DND-41 (cell line): ENCODE measurements at regions not wholly inside any gene's neighbourhood (a gene's known extent, or its start where the extent isn't known, plus 50 kb on each side); places are given as distances from the start of the nearest gene placed in this dataset.

Source experiments
- ATAC-seq: fragments of 200-7000 bp; cut with Tn5 transposase; 3 replicates; pipeline ENCODE4 v1.9.1; 2021; ENCODE audit warnings: low read depth; ENCODE audit not compliant: insufficient read depth
- DNase-seq: peaks from one replicate; pipeline ENCODE4 v3.0.0-alpha.2; 2020
- H2AFZ ChIP-seq: 2 replicates; pipeline ENCODE4 v1.6.0; 2012; ENCODE audit warnings: low read depth, low read length
- H3K27ac ChIP-seq: 2 replicates; pipeline ENCODE4 v1.5.1; 2012; ENCODE audit warnings: low read length, inconsistent platforms
- H3K27me3 ChIP-seq: fragments of 200-600 bp; sonication (generic); 2 replicates; pipeline ENCODE4 v1.6.0; 2012; ENCODE audit warnings: low read length, mild to moderate bottlenecking, inconsistent platforms; ENCODE audit not compliant: insufficient read depth, poor library complexity
- H3K36me3 ChIP-seq: 2 replicates; pipeline ENCODE4 v1.5.1; 2012; ENCODE audit warnings: low read length, inconsistent platforms; ENCODE audit not compliant: insufficient read depth
- H3K4me1 ChIP-seq: 2 replicates; pipeline ENCODE4 v1.5.1; 2012; ENCODE audit warnings: mild to moderate bottlenecking, low read length; ENCODE audit not compliant: insufficient read depth
- H3K4me2 ChIP-seq: 2 replicates; pipeline ENCODE4 v1.6.0; 2012; ENCODE audit warnings: mild to moderate bottlenecking, moderate library complexity, low read length, inconsistent platforms; ENCODE audit not compliant: insufficient read depth
- H3K4me3 ChIP-seq, 2 experiments: fragments of 200-600 bp in 1 of 2; shearing (Covaris generic) in 1 of 2; 2 replicates each; pipeline ENCODE4 v1.5.1; 2012 to 2016; ENCODE audit warnings: inconsistent platforms in 2 of 2, low read length in 2 of 2, mild to moderate bottlenecking in 2 of 2, low read depth in 1 of 2, moderate library complexity in 1 of 2
- H3K79me2 ChIP-seq: 2 replicates; pipeline ENCODE4 v1.6.0; 2012; ENCODE audit warnings: low read length, inconsistent platforms; ENCODE audit not compliant: insufficient read depth
- H3K9ac ChIP-seq: 2 replicates; pipeline ENCODE4 v1.6.0; 2012; ENCODE audit warnings: low read depth, mild to moderate bottlenecking, inconsistent platforms, low read length, moderate library complexity
- H3K9me3 ChIP-seq: 2 replicates; pipeline ENCODE4 v1.5.1; 2012; ENCODE audit warnings: low read length, moderate library complexity, mild to moderate bottlenecking, inconsistent platforms; ENCODE audit not compliant: insufficient read depth, severe bottlenecking
- H4K20me1 ChIP-seq: 2 replicates; pipeline ENCODE4 v1.6.0; 2012; ENCODE audit warnings: low read length; ENCODE audit not compliant: insufficient read depth
- CTCF ChIP-seq: IDR thresholded peaks from 2 replicates; pipeline ENCODE4 v1.5.1; 2012; ENCODE audit warnings: borderline replicate concordance, low read length, moderate library complexity, mild to moderate bottlenecking; ENCODE audit not compliant: poor library complexity, severe bottlenecking; ENCODE audit errors: extremely low read depth
- EZH2 ChIP-seq: IDR thresholded peaks from 3 replicates; pipeline ENCODE4 v1.6.1; 2012; ENCODE audit warnings: borderline replicate concordance, low read depth, mild to moderate bottlenecking, moderate library complexity, low read length, inconsistent platforms; ENCODE audit not compliant: severe bottlenecking

GRCh38 chr13:40494946-40495620 lies 171.4 kb downstream of the FOXO1 start:
- peaks cover 17% of the 10 kb centered on the region for H3K27me3 ChIP-seq
- DNase-seq (no peak), ATAC-seq (no peak)
- no peak overlapping the region for H3K4me3 ChIP-seq
- H3K4me2 ChIP-seq, result no peak overlapping the region
- no peak for TF ChIP-seq CTCF
- TF ChIP-seq EZH2, result no peak
- no peaks in the 10 kb centered on the region for H3K4me1 ChIP-seq
- no peaks in the 10 kb centered on the region for H3K9me3 ChIP-seq
- H4K20me1 ChIP-seq, result no peaks in the 10 kb centered on the region; the same call in 1 of the 2 replicates
- H2AFZ ChIP-seq, result no peak overlapping the region
- no peaks in the 10 kb centered on the region for H3K36me3 ChIP-seq
- H3K9ac ChIP-seq, result no peak overlapping the region
- H3K79me2 ChIP-seq, result no peaks in the 10 kb centered on the region
- H3K27ac ChIP-seq, result no peak overlapping the region

GRCh38 chr13:40495621-40496001 lies 170.8 kb downstream of the FOXO1 start:
- Histone ChIP-seq H3K4me2 (no peak overlapping the region), H3K27ac (no peak overlapping the region), H3K9ac (no peak overlapping the region), H3K4me1 (no peaks in the 10 kb centered on the region), H3K36me3 (no peaks in the 10 kb centered on the region), H4K20me1 (no peaks in the 10 kb centered on the region; the same call in 1 of the 2 replicates), H3K4me3 (no peak overlapping the region), H3K9me3 (no peaks in the 10 kb centered on the region), H3K79me2 (no peaks in the 10 kb centered on the region), H2AFZ (no peak overlapping the region), H3K27me3 (peaks cover 17% of the 10 kb centered on the region)
- no peak for ATAC-seq
- no peak for DNase-seq
- TF ChIP-seq EZH2, result no peak
- TF ChIP-seq CTCF, result no peak

- Histone ChIP-seq H4K20me1 (no peaks in the 10 kb centered on the region; the same call in 1 of the 2 replicates), H3K4me1 (no peaks in the 10 kb centered on the region), H2AFZ (no peak overlapping the region), H3K27ac (no peak overlapping the region), H3K9ac (no peak overlapping the region), H3K4me2 (no peak overlapping the region), H3K4me3 (no peak overlapping the region), H3K9me3 (no peaks in the 10 kb centered on the region), H3K79me2 (no peaks in the 10 kb centered on the region), H3K27me3 (peaks cover 16% of the 10 kb centered on the region), H3K36me3 (no peaks in the 10 kb centered on the region)
- ATAC-seq, result no peak
- TF ChIP-seq EZH2 (no peak), CTCF (no peak)
- DNase-seq, result no peak
These were observed 170.2 kb downstream of the FOXO1 start for GRCh38 chr13:40496035-40496810.
